GM23248 (cell line): ENCODE measurements at regions not wholly inside any gene's neighbourhood (a gene's known extent, or its start where the extent isn't known, plus 50 kb on each side); places are given as distances from the start of the nearest gene placed in this dataset.
"Not testable (repeated sequence)": the region's sequence is repeated elsewhere in the genome, so short reads cannot be mapped to it uniquely, and the experiment has no call there.

Experiments
- DNase-seq: peaks from one replicate; pipeline ENCODE4 v3.0.0-alpha.2; 2015
- H2AFZ ChIP-seq: fragments of 200-600 bp; sonication (generic); 2 replicates; pipeline ENCODE4 v1.6.1; 2016; ENCODE audit warnings: antibody characterized with exemption
- H3F3A ChIP-seq: fragments of 200-600 bp; sonication (generic); 2 replicates; pipeline ENCODE4 v1.6.1; 2016; ENCODE audit warnings: mild to moderate bottlenecking, antibody characterized with exemption, mixed run types; ENCODE audit not compliant: insufficient read depth
- H3K27ac ChIP-seq: fragments of 200-600 bp; sonication (generic); 2 replicates; pipeline ENCODE4 v1.5.1; 2016; ENCODE audit warnings: mild to moderate bottlenecking
- H3K27me3 ChIP-seq: fragments of 200-600 bp; sonication (generic); replicated peaks from 2 replicates; pipeline ENCODE4 v1.6.1; 2016; ENCODE audit warnings: mild to moderate bottlenecking; ENCODE audit not compliant: insufficient read depth
- H3K36me3 ChIP-seq: fragments of 200-600 bp; sonication (generic); 2 replicates; pipeline ENCODE4 v1.6.1; 2016; ENCODE audit warnings: low read depth, mild to moderate bottlenecking
- H3K4me1 ChIP-seq: fragments of 200-600 bp; sonication (generic); 2 replicates; pipeline ENCODE4 v1.6.1; 2016; ENCODE audit warnings: mild to moderate bottlenecking; ENCODE audit not compliant: insufficient read depth
- H3K4me2 ChIP-seq: fragments of 200-600 bp; sonication (generic); one replicate; pipeline ENCODE4 v1.6.1; 2016; ENCODE audit warnings: mild to moderate bottlenecking; ENCODE audit not compliant: unreplicated experiment
- H3K4me3 ChIP-seq: fragments of 200-600 bp; sonication (generic); 2 replicates; pipeline ENCODE4 v1.5.1; 2016; ENCODE audit warnings: mild to moderate bottlenecking
- H3K79me2 ChIP-seq: fragments of 200-600 bp; sonication (generic); 2 replicates; pipeline ENCODE4 v1.6.1; 2016; ENCODE audit warnings: mild to moderate bottlenecking; ENCODE audit not compliant: insufficient read depth
- H3K9ac ChIP-seq: fragments of 200-600 bp; sonication (generic); 2 replicates; pipeline ENCODE4 v1.6.1; 2016; ENCODE audit warnings: mild to moderate bottlenecking
- H3K9me2 ChIP-seq: fragments of 200-600 bp; sonication (generic); 2 replicates; pipeline ENCODE4 v1.6.1; 2016; ENCODE audit warnings: mixed run types, mild to moderate bottlenecking, moderate library complexity; ENCODE audit not compliant: insufficient read depth
- H3K9me3 ChIP-seq: fragments of 200-600 bp; sonication (generic); one replicate; pipeline ENCODE4 v1.6.1; 2017; ENCODE audit warnings: low read depth
- H4K20me1 ChIP-seq: fragments of 200-600 bp; sonication (generic); 2 replicates; pipeline ENCODE4 v1.6.0; 2016; ENCODE audit not compliant: insufficient read depth
- EZH2 ChIP-seq: fragments of 200-600 bp; sonication (generic); IDR thresholded peaks from 2 replicates; pipeline ENCODE4 v1.6.1; 2018; ENCODE audit warnings: antibody characterized with exemption, mild to moderate bottlenecking; ENCODE audit not compliant: insufficient read depth, poor library complexity, severe bottlenecking
- EZH2phosphoT487 ChIP-seq: fragments of 200-600 bp; sonication (generic); IDR thresholded peaks from 2 replicates; pipeline ENCODE4 v1.6.1; 2018; ENCODE audit warnings: antibody characterized with exemption, moderate library complexity, mild to moderate bottlenecking, low read depth; ENCODE audit not compliant: insufficient read depth
- WGBS, 2 experiments: methylation state at CpG; one replicate each; pipeline ENCODE4 v1.1.6; 2015 to 2017; ENCODE audit warnings: low lambda C conversion rate in 2 of 2, low coverage in 1 of 2; ENCODE audit errors: missing lambda C conversion rate in 2 of 2; 5-methylcytosine and 5-hydroxymethylcytosine counted together
- in situ Hi-C: fragments of 300-500 bp; cut with MboI; formaldehyde crosslinking; loops from 2 replicates; pipeline ENCODE4 v1.15.0; 2020

DNA sequence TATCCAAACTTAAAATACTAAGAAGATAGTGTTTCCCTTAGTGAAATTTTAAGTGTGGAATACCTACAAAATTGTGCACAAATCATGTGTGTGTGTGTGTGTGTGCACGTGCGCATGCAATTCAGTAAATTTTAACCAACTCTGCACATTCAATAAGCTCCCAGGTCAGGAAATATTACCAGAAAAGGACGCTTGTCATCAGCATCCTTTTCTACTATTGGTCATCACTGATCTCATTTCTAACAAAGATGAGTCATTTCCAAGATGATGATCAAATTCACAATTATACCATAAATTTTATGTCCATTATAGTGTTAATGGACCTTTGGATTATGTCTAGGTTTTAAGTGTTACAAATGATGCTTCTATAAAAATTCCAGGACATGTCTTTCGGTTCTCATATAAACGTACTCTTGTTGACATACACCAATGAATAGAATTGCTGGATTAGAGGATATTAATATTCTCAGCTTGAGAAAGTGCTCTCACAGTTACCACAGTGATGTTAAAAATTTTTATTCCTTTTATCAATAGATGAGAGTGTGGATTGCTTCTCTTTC is 560.9 kb upstream of the AGA start:
- H3F3A ChIP-seq = no peaks in the 10 kb centered on the region
- H3K36me3 ChIP-seq = no peaks in the 10 kb centered on the region
- no peaks in the 10 kb centered on the region for H3K79me2 ChIP-seq
- no peaks in the 10 kb centered on the region for H3K9me2 ChIP-seq
- no peak overlapping the region for H3K9ac ChIP-seq
- no peak overlapping the region for H3K4me2 ChIP-seq
- no peak overlapping the region for H2AFZ ChIP-seq
- H3K27ac ChIP-seq = no peak overlapping the region
- no peak for TF ChIP-seq EZH2phosphoT487
- TF ChIP-seq EZH2 = no peak
- no peaks in the 10 kb centered on the region for H4K20me1 ChIP-seq
- 31 to 35% methylated on average over 5 of the region's 5 CpGs for WGBS, 2 experiments
- no peaks in the 10 kb centered on the region for H3K9me3 ChIP-seq
- H3K4me3 ChIP-seq = no peak overlapping the region
- H3K4me1 ChIP-seq = no peaks in the 10 kb centered on the region
- DNase-seq = no peak
- no peaks in the 10 kb centered on the region for H3K27me3 ChIP-seq
- in situ Hi-C loops = no loop called here

- in situ Hi-C loops = no loop called here
- no peak for DNase-seq
- H3K9me2 ChIP-seq = no peaks in the 10 kb centered on the region
- no peak overlapping the region for H3K4me3 ChIP-seq
- WGBS, 2 experiments = 25 to 26% methylated on average over 3 of the region's 3 CpGs
- H3K9me3 ChIP-seq = no peaks in the 10 kb centered on the region
- H3K36me3 ChIP-seq = no peaks in the 10 kb centered on the region
- no peaks in the 10 kb centered on the region for H3F3A ChIP-seq
- H3K9ac ChIP-seq = no peak overlapping the region
- H3K27me3 ChIP-seq = no peaks in the 10 kb centered on the region
- H3K4me1 ChIP-seq = no peaks in the 10 kb centered on the region
- H4K20me1 ChIP-seq = no peaks in the 10 kb centered on the region
- no peaks in the 10 kb centered on the region for H3K79me2 ChIP-seq
- H2AFZ ChIP-seq = no peak overlapping the region
- TF ChIP-seq EZH2phosphoT487 = no peak
- no peak for TF ChIP-seq EZH2
- no peak overlapping the region for H3K27ac ChIP-seq
- no peak overlapping the region for H3K4me2 ChIP-seq
Measured at GRCh38 chr4:178010596-178010995, 568.4 kb upstream of the AGA start.

GRCh38 chr4:178015046-178015445 is 572.8 kb upstream of the AGA start:
- WGBS, 2 experiments = 71% methylated on average over 19 to 27 of the region's 27 CpGs
- H3K9ac ChIP-seq, H3K79me2 ChIP-seq, H3K36me3 ChIP-seq, in situ Hi-C loops, DNase-seq, H4K20me1 ChIP-seq, H2AFZ ChIP-seq, H3K27ac ChIP-seq, H3K4me3 ChIP-seq, H3K27me3 ChIP-seq, H3K4me1 ChIP-seq, H3K9me3 ChIP-seq, H3F3A ChIP-seq, H3K9me2 ChIP-seq, H3K4me2 ChIP-seq: not testable (repeated sequence)

DNA sequence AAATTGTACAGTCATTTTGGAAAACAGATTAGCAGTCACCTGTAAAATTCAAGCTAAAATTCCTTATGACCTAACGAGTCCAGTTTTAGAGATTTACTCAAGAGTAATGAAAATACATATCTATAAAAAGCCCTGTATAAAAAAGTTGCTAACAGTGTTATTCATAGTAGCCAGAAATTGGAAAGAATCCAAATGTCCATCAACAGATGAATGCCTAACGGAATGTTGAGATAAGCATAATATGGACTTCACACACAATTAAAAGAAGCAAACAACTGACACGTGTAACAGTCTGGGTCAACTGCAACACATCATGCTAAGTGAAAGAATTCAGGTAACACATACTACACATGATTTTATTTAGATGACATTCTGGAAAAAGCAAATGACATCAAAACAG is 584.8 kb upstream of the AGA start:
- Histone ChIP-seq H3K27me3 (no peaks in the 10 kb centered on the region), H4K20me1 (no peaks in the 10 kb centered on the region), H3K27ac (no peak overlapping the region), H3K4me1 (no peaks in the 10 kb centered on the region), H3K9me3 (peaks cover 7% of the 10 kb centered on the region), H3K4me3 (no peak overlapping the region), H3F3A (no peaks in the 10 kb centered on the region), H3K9me2 (peaks cover 5% of the 10 kb centered on the region; the same call in 1 of the 2 replicates), H3K4me2 (no peak overlapping the region), H3K36me3 (no peaks in the 10 kb centered on the region), H3K79me2 (no peaks in the 10 kb centered on the region), H3K9ac (no peak overlapping the region), H2AFZ (no peak overlapping the region)
- in situ Hi-C loops = no loop called here
- TF ChIP-seq EZH2phosphoT487 (no peak), EZH2 (no peak)
- 15 to 18% methylated on average over 3 of the region's 3 CpGs for WGBS, 2 experiments
- DNase-seq = no peak

GRCh38 chr4:178027796-178028195 is 585.6 kb upstream of the AGA start:
- TF ChIP-seq EZH2 = no peak
- no peaks in the 10 kb centered on the region for H3K79me2 ChIP-seq
- no peaks in the 10 kb centered on the region for H4K20me1 ChIP-seq
- in situ Hi-C loops = no loop called here
- no peak overlapping the region for H2AFZ ChIP-seq
- H3F3A ChIP-seq = no peaks in the 10 kb centered on the region
- H3K4me2 ChIP-seq = no peak overlapping the region
- no peaks in the 10 kb centered on the region for H3K36me3 ChIP-seq
- H3K9me3 ChIP-seq = peaks cover 7% of the 10 kb centered on the region
- H3K27ac ChIP-seq = no peak overlapping the region
- no peaks in the 10 kb centered on the region for H3K4me1 ChIP-seq
- H3K27me3 ChIP-seq = no peaks in the 10 kb centered on the region
- no peak overlapping the region for H3K9ac ChIP-seq
- H3K9me2 ChIP-seq = peaks cover 5% of the 10 kb centered on the region; the same call in 1 of the 2 replicates
- 16 to 26% methylated on average over 3 of the region's 3 CpGs for WGBS, 2 experiments
- DNase-seq = no peak
- H3K4me3 ChIP-seq = no peak overlapping the region
